HFFc6 (cell line): ENCODE measurements at regions not wholly inside any gene's neighbourhood (a gene's known extent, or its start where the extent isn't known, plus 50 kb on each side); places are given as distances from the start of the nearest gene placed in this dataset.

Experiments
- DNase-seq: peaks from one replicate; pipeline ENCODE4 v3.0.0-alpha.2; 2018
- H3K27ac Mint-ChIP-seq: 2 replicates; pipeline ENCODE4 v1.8.0; 2020; ENCODE audit warnings: mild to moderate bottlenecking, mixed read lengths
- H3K27me3 Mint-ChIP-seq: 2 replicates; pipeline ENCODE4 v1.8.0; 2021; ENCODE audit warnings: mild to moderate bottlenecking, moderate library complexity, mixed read lengths; ENCODE audit not compliant: insufficient read depth
- H3K36me3 Mint-ChIP-seq: 2 replicates; pipeline ENCODE4 v1.8.0; 2021; ENCODE audit warnings: low read depth, mixed read lengths
- H3K4me1 Mint-ChIP-seq: 2 replicates; pipeline ENCODE4 v1.8.0; 2020; ENCODE audit warnings: low read depth, mixed read lengths
- H3K4me3 Mint-ChIP-seq: 2 replicates; pipeline ENCODE4 v1.8.0; 2020; ENCODE audit warnings: mild to moderate bottlenecking, moderate library complexity, mixed read lengths
- H3K9me3 Mint-ChIP-seq: 2 replicates; pipeline ENCODE4 v1.8.0; 2020; ENCODE audit warnings: mild to moderate bottlenecking, mixed read lengths
- CTCF ChIP-seq: fragments of 200-600 bp; sonication (generic); IDR thresholded peaks from 2 replicates; pipeline ENCODE4 v1.5.0; 2021; ENCODE audit warnings: antibody characterized with exemption, mild to moderate bottlenecking

GRCh38 chr7:42574685-42575084, 337.2 kb downstream of the C7orf25 start:
- no peaks in the 10 kb centered on the region for H3K4me1 Mint-ChIP-seq
- H3K4me3 Mint-ChIP-seq, result no peak overlapping the region
- no peak overlapping the region for H3K27ac Mint-ChIP-seq
- no peaks in the 10 kb centered on the region for H3K36me3 Mint-ChIP-seq
- peak; percentile 33; the same call in 1 of the 2 replicates for TF ChIP-seq CTCF
- peaks cover 10% of the 10 kb centered on the region; the same call in 1 of the 2 replicates for H3K27me3 Mint-ChIP-seq
- H3K9me3 Mint-ChIP-seq, result peaks cover 5% of the 10 kb centered on the region; the same call in 1 of the 2 replicates
- DNase-seq, result no peak

GRCh38 chr7:42573881-42574672, 337.1 kb upstream of the GLI3 start:
- Mint-ChIP-seq H3K4me3 (no peak overlapping the region), H3K27ac (no peak overlapping the region), H3K27me3 (peaks cover 12% of the 10 kb centered on the region; the same call in 1 of the 2 replicates), H3K9me3 (no peaks in the 10 kb centered on the region), H3K36me3 (no peaks in the 10 kb centered on the region), H3K4me1 (no peaks in the 10 kb centered on the region)
- no peak for TF ChIP-seq CTCF
- no peak for DNase-seq

DNA sequence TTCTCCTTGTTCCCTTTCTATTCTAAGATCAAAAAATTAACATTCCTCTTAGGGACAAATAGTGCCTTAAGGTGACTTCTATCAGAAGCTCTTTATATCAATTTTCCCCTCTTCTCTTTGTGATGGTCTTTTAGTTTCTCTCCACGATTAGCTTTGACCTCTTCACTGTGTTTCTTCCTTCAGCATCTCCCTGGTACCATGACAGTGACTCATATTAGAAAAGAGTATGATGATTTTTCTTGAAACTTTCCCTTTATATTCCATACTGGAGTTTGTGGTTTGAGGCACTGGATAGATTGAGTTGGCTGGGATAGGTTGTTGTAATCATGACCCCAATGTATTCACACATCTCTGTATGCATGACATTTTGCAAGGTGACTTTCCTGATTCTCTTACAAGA, 335.6 kb upstream of the GLI3 start:
- Mint-ChIP-seq H3K4me3 (no peak overlapping the region), H3K27me3 (peaks cover 12% of the 10 kb centered on the region; the same call in 1 of the 2 replicates), H3K27ac (no peak overlapping the region), H3K4me1 (no peaks in the 10 kb centered on the region), H3K36me3 (no peaks in the 10 kb centered on the region), H3K9me3 (no peaks in the 10 kb centered on the region)
- TF ChIP-seq CTCF, result no peak
- no peak for DNase-seq

- Mint-ChIP-seq H3K9me3 (no peaks in the 10 kb centered on the region), H3K27ac (no peak overlapping the region), H3K4me1 (no peaks in the 10 kb centered on the region), H3K4me3 (no peak overlapping the region), H3K36me3 (no peaks in the 10 kb centered on the region), H3K27me3 (peaks cover 12% of the 10 kb centered on the region; the same call in 1 of the 2 replicates)
- no peak for DNase-seq
- no peak for TF ChIP-seq CTCF
Measured at GRCh38 chr7:42572056-42572455, 335.0 kb upstream of the GLI3 start.

DNA sequence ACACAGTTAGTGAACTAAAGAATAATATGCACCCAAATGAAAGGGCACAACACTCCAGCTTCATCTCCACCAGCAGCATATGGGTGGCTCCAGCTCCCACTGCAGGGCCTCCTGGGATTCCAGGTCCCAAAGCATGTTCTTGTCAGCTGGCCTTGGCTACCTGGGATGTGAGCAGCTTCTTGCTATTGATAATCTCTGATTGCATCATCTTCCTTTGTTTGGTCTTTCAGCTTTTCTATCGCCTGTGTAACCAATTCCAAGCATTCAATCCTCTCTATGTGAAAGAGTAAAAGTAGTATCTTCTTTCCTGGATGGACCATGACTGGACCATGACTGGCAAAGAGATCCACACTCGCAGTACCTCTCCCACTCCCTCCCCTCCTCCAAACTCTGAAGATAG, 333.9 kb upstream of the GLI3 start:
- H3K36me3 Mint-ChIP-seq, result no peaks in the 10 kb centered on the region
- no peak for TF ChIP-seq CTCF
- no peak for DNase-seq
- H3K4me1 Mint-ChIP-seq, result no peaks in the 10 kb centered on the region
- no peak overlapping the region for H3K4me3 Mint-ChIP-seq
- H3K9me3 Mint-ChIP-seq, result no peaks in the 10 kb centered on the region
- H3K27me3 Mint-ChIP-seq, result peaks cover 12% of the 10 kb centered on the region; the same call in 1 of the 2 replicates
- H3K27ac Mint-ChIP-seq, result no peak overlapping the region
